GM12891 (cell line): ENCODE measurements at regions not wholly inside any gene's neighbourhood (a gene's known extent, or its start where the extent isn't known, plus 50 kb on each side); places are given as distances from the start of the nearest gene placed in this dataset.
"Not testable (repeated sequence)": the region's sequence is repeated elsewhere in the genome, so short reads cannot be mapped to it uniquely, and the experiment has no call there.

Experiments used
- PAX5 ChIP-seq: IDR thresholded peaks from 2 replicates; pipeline ENCODE4 v1.6.1; 2011; ENCODE audit warnings: low read length, moderate library complexity, mild to moderate bottlenecking; ENCODE audit not compliant: insufficient read depth, severe bottlenecking
- POLR2A ChIP-seq: IDR thresholded peaks from 2 replicates; pipeline ENCODE4 v1.6.1; 2011; ENCODE audit warnings: low read depth, low read length, control low read depth
- POLR2AphosphoS5 ChIP-seq: IDR thresholded peaks from 2 replicates; pipeline ENCODE4 v1.6.1; 2011; ENCODE audit warnings: low read depth, low read length, control low read depth
- POU2F2 ChIP-seq: IDR thresholded peaks from 2 replicates; pipeline ENCODE4 v1.6.1; 2011; ENCODE audit warnings: low read depth, mild to moderate bottlenecking, control low read depth, low read length, moderate library complexity
- SPI1 ChIP-seq: IDR thresholded peaks from 2 replicates; pipeline ENCODE4 v1.6.1; 2011; ENCODE audit warnings: low read depth, low read length, control low read depth
- TAF1 ChIP-seq: IDR thresholded peaks from 2 replicates; pipeline ENCODE4 v1.6.1; 2011; ENCODE audit warnings: low read depth, low read length, control low read depth

GRCh38 chr7:145781388-145781787 is 335.2 kb upstream of the CNTNAP2 start:
- TF ChIP-seq POLR2A, POLR2AphosphoS5, SPI1, TAF1, POU2F2, PAX5: not testable (repeated sequence)
